Neural progenitor cell (in vitro differentiated cells): ENCODE measurements at regions not wholly inside any gene's neighbourhood (a gene's known extent, or its start where the extent isn't known, plus 50 kb on each side); places are given as distances from the start of the nearest gene placed in this dataset.

Experiments
- EZH2 ChIP-seq: fragments of 200-600 bp; sonication (generic); IDR thresholded peaks from 2 replicates; pipeline ENCODE4 v1.6.1; 2017; ENCODE audit warnings: antibody characterized with exemption, mild to moderate bottlenecking, moderate library complexity
- EZH2phosphoT487 ChIP-seq: fragments of 200-600 bp; sonication (generic); IDR thresholded peaks from 2 replicates; pipeline ENCODE4 v1.6.1; 2017; ENCODE audit warnings: antibody characterized with exemption
- TF ChIP-seq, protein P1 (sequence below): fragments of 200-600 bp; sonication (generic); IDR thresholded peaks from 2 replicates; pipeline ENCODE4 v1.5.1; 2017; ENCODE audit warnings: antibody characterized with exemption, mild to moderate bottlenecking

DNA sequence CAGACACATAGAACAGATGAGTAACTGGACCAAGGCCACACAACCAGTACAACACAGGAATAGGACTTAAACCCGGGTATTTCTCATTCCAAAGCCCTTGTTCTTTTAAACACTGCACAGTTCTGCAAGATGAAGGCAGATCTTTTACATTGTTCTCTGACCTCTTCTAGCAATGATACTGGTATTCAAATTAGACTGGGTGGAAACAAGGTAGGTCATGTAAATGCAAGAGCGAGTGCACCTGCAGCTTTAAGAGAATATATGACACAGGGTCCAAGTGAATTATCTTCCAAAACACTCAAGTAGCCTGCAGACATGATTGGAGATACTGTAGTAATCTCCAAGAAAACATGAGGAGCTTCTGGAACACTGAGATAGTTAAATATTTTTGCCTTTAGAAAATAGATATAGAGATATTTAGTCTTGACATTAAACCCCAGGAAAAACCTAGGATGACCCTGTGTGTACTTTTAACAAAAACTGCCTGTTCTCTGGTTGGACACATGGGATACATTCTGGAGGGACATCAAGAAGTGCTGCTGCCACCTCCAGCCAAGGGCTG, 130.6 kb upstream of the EPB41L4A start:
- TF ChIP-seq, protein P1, sequence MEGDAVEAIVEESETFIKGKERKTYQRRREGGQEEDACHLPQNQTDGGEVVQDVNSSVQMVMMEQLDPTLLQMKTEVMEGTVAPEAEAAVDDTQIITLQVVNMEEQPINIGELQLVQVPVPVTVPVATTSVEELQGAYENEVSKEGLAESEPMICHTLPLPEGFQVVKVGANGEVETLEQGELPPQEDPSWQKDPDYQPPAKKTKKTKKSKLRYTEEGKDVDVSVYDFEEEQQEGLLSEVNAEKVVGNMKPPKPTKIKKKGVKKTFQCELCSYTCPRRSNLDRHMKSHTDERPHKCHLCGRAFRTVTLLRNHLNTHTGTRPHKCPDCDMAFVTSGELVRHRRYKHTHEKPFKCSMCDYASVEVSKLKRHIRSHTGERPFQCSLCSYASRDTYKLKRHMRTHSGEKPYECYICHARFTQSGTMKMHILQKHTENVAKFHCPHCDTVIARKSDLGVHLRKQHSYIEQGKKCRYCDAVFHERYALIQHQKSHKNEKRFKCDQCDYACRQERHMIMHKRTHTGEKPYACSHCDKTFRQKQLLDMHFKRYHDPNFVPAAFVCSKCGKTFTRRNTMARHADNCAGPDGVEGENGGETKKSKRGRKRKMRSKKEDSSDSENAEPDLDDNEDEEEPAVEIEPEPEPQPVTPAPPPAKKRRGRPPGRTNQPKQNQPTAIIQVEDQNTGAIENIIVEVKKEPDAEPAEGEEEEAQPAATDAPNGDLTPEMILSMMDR, result no peak
- TF ChIP-seq EZH2 (no peak), EZH2phosphoT487 (no peak)
